Nucleus accumbens (tissue), 56 donors: ENCODE measurements at regions not wholly inside any gene's neighbourhood (a gene's known extent, or its start where the extent isn't known, plus 50 kb on each side); places are given as distances from the start of the nearest gene placed in this dataset.

Experiments
- DNase-seq, 56 donors: peaks; one replicate each; lab custom pipeline; 2025; lab: John Stamatoyannopoulos, UW

DNA sequence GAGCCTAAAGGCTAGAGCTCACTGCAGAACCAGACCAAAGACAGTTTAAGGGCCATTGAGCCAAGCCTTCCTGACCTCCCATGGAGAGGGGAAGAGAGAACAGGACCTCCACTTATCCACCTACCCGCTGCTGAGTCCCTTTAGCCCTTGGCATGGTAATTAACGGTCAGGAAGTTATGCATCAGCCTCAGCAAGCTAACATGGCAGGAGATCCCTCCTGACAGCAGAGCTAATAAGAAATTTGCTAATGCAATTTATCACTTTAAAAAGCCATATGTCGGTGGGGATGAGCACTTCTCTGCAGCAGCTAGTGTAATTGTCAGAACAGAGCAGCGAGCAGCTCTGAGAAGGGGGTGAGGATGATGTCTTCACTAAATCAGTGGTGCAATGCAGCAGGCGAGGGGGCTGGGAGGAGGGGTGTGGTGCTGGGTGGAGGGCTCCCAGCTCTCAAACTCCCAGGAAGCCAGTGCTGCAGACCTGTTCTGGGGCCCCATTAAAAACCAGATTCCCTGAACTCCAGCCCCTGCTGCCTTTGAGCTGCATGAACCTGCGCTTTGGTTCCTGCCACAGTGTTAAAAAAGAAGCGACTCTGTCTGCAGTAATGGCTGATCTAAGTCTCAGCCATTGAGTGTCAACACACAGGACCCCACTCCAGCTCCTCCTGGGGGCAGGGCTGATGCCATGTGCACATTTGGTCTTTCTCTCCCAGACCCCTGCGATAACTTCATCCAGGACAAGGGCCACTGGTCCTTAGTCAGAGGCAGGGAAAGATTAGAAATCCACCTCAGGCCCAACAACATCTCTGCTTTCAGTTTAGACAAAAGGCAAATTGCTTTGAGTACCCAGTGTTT, 63.0 kb upstream of the CALM2 start:
- DNase-seq, result peak in 11 of 56 donors; percentile 9 to 33 (median 23)

DNA sequence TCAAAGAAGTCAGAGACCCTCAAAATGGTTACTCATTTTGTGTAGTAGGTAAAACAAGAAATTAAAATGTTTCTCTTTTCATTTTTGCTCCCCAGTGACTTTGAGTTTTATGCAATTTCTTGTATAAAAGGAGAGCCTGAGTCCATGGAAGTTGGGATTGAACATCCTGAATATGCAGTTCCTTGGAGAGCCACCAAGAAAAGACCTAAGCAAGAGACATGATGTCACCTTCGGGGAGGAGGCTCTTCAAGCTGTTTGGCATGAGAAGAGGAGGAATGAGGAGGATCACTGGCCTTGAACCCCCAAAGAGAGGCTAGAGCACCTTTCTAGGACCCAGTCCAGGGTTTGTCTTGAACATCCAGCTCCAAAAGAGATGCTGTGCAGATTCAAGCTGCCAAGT, 62.3 kb upstream of the CALM2 start:
- no peak for DNase-seq

DNA sequence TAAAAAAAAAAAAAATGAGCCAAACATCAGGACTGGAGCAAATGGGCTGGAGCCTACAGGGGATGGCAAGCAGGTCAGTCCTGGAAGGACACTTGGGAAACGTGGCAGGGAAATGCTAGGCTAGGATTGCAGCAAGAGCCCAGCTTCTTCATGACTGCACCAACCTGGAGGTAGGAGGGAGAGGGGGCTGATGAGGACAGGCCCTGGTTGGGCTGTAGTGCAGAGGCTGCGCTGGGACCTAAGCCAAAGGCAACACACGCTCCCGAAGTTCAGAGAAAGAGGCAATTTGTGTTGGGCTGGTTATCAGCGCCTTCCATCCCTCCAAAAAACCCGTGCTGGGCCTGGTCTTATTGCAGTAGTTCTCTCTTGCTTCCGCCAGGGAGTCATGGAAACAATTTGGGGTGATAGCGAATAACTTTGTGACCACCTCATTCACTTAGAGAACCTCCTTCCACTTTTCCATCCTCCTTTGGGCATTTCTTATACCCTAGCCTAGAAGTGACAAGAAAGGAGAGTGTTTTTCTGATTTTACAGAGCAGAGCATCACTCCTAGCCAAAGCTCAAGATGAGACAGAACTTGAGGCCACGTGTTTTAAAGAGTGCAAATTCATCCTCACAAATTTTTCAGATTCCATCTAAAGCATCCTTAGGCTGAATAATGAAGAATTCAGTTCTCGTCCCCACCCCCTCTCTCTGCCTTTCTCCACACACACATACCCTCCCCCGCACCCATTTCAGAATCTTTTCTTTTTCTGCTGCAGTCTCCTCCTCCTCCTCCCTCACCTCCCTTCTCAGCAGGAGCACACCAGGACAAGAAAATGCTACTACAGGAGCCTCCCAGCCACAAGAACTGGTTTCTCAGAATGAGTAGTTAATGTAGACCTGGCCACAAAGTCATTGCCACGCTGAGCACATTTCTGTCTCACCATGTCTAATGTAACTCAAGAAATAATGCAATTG, 61.3 kb upstream of the CALM2 start:
- DNase-seq, result peak in 25 of 56 donors; percentile 6 to 65 (median 33)

- peak in 7 of 56 donors; percentile 2 to 30 (median 11) for DNase-seq
Observed at GRCh38 chr2:47236503-47237215, 60.3 kb upstream of the CALM2 start.

DNA sequence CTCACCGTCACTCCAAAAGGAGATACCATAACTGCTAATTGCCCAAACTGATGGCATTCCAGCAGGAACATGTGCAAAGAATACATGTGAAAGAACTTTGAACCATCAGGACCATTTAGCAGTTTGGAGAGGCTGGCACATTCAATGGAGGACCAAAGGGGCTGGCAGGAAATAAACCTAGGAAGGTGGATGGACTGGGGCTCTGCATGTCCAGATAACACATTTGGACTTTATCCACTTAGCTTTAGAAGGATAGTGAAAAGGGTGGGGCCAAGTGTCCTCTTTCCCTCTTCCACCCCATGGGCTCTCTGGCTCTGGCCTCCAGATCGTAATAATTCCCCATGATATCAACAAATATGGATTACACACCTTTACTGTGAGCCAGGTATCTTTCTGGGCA, 58.8 kb upstream of the CALM2 start:
- DNase-seq, result no peak

DNA sequence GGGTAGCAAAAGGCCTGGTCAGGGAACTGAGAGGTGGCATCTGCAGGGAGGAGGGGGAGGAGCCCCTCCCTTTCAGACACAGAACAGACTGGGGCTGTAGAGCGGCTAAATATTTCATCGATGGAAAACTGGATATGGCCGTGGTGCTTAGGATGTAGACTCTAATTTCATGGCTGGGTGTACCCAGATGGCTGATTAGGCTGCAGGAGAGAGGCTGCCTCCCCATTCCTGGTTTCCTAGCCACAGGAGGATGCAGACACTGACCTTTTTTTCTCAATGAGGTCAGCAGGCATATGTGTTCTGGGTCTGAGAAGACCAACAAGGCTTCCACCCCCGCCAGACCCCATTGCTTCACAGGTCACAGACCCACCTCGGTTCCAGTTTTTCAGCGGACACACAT, 58.1 kb upstream of the CALM2 start:
- DNase-seq, result no peak

DNA sequence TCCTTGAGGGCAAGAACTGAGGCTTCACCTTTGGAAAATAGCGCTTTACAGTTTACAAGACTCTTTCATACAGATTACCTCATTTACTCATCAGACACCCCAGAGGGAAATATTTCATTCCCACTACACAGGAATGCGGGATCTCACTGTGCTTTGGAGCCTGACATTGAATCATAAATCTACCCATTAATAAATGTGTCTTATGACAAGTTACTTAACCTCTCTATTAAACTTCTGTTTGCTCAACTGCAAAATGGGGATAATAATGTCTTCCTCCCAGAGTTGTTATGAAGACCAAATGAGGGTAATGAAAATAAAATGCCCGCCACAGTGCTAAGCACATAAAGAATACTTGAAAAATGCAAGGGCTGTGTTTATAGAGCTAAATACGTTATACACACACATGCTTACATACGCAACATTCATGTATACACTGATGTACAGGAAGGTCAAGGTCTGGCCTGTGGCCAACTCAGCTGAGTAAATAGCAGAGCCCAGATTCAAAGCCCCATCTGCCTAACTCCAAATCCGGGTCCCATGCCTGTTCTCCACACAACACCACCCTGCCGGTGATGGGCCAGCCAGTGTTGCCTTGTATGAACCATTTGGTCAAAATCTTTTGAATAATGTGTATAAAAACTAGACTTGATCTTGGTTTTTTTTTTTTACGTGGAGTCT, 56.6 kb upstream of the CALM2 start:
- DNase-seq, result no peak

DNA sequence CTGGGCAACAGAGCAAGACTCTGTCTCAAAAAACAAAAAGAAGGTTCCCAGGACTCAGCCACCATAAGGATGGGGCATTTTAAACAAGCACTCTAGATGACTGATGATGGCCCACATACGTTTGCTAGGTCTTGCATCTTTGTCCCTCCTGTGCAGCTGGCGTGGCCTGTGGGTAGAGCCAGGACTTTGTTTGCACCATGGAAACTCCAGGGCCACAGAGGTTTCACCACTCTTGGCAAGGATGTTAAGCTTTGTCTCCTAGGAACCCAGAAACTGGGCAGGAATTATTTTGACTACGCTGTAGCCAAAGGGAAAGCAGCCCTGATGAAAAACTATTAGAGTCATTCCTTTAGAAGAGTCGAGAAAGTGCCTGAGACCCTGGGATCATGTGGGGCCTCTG, 54.1 kb upstream of the CALM2 start:
- peak in 26 of 56 donors; percentile 6 to 74 (median 29) for DNase-seq

DNA sequence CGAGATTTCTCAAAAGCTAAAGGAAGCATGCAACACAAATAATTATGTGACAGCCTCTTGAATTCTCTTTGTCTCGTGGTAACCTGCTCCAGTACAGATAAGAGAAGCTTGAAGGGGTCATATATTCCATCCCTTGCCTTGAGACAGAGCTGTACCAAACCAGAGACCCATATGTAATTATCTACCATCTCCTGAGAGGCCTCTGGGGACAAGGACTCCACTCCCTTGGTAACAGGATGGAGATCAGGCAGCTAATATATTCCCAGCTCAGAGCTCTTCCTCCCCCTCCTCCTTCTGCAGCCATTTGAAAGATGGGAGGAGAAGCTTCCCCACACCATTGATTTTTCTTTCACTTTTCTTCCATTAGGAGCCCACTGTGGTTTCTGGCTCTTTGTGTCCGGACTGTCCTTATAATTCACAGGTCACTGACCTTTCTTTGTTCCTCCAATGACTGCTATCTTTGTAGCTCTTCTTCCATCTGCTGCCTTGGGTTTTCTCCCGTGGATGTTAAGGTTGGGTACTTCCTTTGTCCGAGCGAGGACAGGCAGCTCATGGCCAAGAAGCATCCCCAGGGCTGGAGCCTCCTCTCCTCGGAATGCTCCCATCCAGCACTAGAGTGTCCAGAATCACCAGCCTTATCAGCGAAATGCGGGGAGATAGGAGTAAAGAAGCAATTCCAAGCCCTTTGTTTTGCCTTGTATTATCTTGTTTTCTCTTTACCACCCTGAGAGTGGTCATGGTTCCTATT, 51.4 kb upstream of the CALM2 start:
- DNase-seq, result no peak

GRCh38 chr2:47226923-47227220, 50.6 kb upstream of the CALM2 start:
- no peak for DNase-seq

GRCh38 chr2:47226132-47226922, 50.0 kb upstream of the CALM2 start:
- no peak for DNase-seq
